ENCODE measurements at regions not wholly inside any gene's neighbourhood (a gene's known extent, or its start where the extent isn't known, plus 50 kb on each side); places are given as distances from the start of the nearest gene placed in this dataset.

- Histone ChIP-seq H3K36me3 (no peaks in the 10 kb centered on the region), H3K9me3 (no peaks in the 10 kb centered on the region), H3K4me3 (ENCODE audit: low read depth in 1 of 2, low read length in 1 of 2) (no peak overlapping the region), H3K27ac (no peak overlapping the region), H3K4me1 (ENCODE audit: control insufficient read depth in 1 of 2, insufficient read depth in 1 of 2, low read depth in 1 of 2, low read length in 1 of 2) (no peaks in the 10 kb centered on the region), H3K27me3 (no peaks in the 10 kb centered on the region)
- no peak for TF ChIP-seq CTCF (IDR thresholded peaks at IDR 0.05)
Observed at GRCh38 chr5:104172976-104173375, 610.4 kb upstream of the NUDT12 start.

GRCh38 chr5:104171958-104172690 is 609.5 kb upstream of the NUDT12 start:
- H3K27me3 ChIP-seq, result no peaks in the 10 kb centered on the region
- H3K9me3 ChIP-seq, result no peaks in the 10 kb centered on the region
- H3K27ac ChIP-seq, result no peak overlapping the region
- TF ChIP-seq CTCF (IDR thresholded peaks at IDR 0.05), result no peak
- no peak overlapping the region for H3K4me3 ChIP-seq (ENCODE audit: low read depth in 1 of 2, low read length in 1 of 2)
- no peaks in the 10 kb centered on the region for H3K36me3 ChIP-seq
- H3K4me1 ChIP-seq (ENCODE audit: control insufficient read depth in 1 of 2, insufficient read depth in 1 of 2, low read depth in 1 of 2, low read length in 1 of 2), result no peaks in the 10 kb centered on the region

- TF ChIP-seq CTCF (IDR thresholded peaks at IDR 0.05), result no peak
- Histone ChIP-seq H3K36me3 (no peaks in the 10 kb centered on the region), H3K27me3 (no peaks in the 10 kb centered on the region), H3K4me1 (ENCODE audit: control insufficient read depth in 1 of 2, insufficient read depth in 1 of 2, low read depth in 1 of 2, low read length in 1 of 2) (no peaks in the 10 kb centered on the region), H3K27ac (no peak overlapping the region), H3K4me3 (ENCODE audit: low read depth in 1 of 2, low read length in 1 of 2) (no peak overlapping the region), H3K9me3 (no peaks in the 10 kb centered on the region)
Observed at GRCh38 chr5:104170926-104171325, 608.3 kb upstream of the NUDT12 start.

GRCh38 chr5:104146652-104147051 is 584.1 kb upstream of the NUDT12 start:
- no peaks in the 10 kb centered on the region for H3K27me3 ChIP-seq
- TF ChIP-seq CTCF (IDR thresholded peaks at IDR 0.05), result no peak
- no peaks in the 10 kb centered on the region for H3K36me3 ChIP-seq
- H3K9me3 ChIP-seq, result no peaks in the 10 kb centered on the region
- H3K4me1 ChIP-seq (ENCODE audit: control insufficient read depth in 1 of 2, insufficient read depth in 1 of 2, low read depth in 1 of 2, low read length in 1 of 2), result no peaks in the 10 kb centered on the region
- H3K4me3 ChIP-seq (ENCODE audit: low read depth in 1 of 2, low read length in 1 of 2), result no peak overlapping the region
- no peak overlapping the region for H3K27ac ChIP-seq

GRCh38 chr5:104139840-104140239 is 577.3 kb upstream of the NUDT12 start:
- no peak for TF ChIP-seq CTCF (IDR thresholded peaks at IDR 0.05)
- Histone ChIP-seq H3K36me3 (no peaks in the 10 kb centered on the region), H3K4me3 (ENCODE audit: low read depth in 1 of 2, low read length in 1 of 2) (no peak overlapping the region), H3K4me1 (ENCODE audit: control insufficient read depth in 1 of 2, insufficient read depth in 1 of 2, low read depth in 1 of 2, low read length in 1 of 2) (no peaks in the 10 kb centered on the region), H3K27me3 (no peaks in the 10 kb centered on the region), H3K27ac (no peak overlapping the region), H3K9me3 (peaks cover 3% of the 10 kb centered on the region)

Data from neutrophil (primary cell).